Neural progenitor cell (in vitro differentiated cells): ENCODE measurements at regions not wholly inside any gene's neighbourhood (a gene's known extent, or its start where the extent isn't known, plus 50 kb on each side); places are given as distances from the start of the nearest gene placed in this dataset.

Source experiments
- EZH2 ChIP-seq: fragments of 200-600 bp; sonication (generic); IDR thresholded peaks from 2 replicates; pipeline ENCODE4 v1.6.1; 2017; ENCODE audit warnings: antibody characterized with exemption, mild to moderate bottlenecking, moderate library complexity
- EZH2phosphoT487 ChIP-seq: fragments of 200-600 bp; sonication (generic); IDR thresholded peaks from 2 replicates; pipeline ENCODE4 v1.6.1; 2017; ENCODE audit warnings: antibody characterized with exemption
- TF ChIP-seq, protein P1 (sequence below): fragments of 200-600 bp; sonication (generic); IDR thresholded peaks from 2 replicates; pipeline ENCODE4 v1.5.1; 2017; ENCODE audit warnings: antibody characterized with exemption, mild to moderate bottlenecking

DNA sequence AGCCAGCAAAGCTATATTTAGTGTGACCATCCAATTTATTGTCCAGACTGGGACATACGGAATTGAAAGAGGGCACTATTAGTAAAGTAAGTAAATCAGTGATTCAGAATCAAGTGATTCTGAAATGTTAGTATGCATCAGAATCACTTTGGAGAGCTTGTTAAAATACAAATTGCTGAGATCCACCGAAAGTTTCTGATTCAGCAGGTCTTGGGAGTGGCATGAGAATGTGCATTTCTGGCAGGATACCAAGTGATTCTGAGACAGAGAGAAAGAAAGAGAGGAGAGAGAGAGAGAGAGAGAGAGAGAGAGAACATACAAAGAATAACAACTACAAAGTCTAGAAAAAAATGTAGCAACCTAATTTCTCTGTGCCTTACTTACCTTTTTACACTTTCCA lies 65.4 kb upstream of the ASTN2 start:
- TF ChIP-seq, protein P1, sequence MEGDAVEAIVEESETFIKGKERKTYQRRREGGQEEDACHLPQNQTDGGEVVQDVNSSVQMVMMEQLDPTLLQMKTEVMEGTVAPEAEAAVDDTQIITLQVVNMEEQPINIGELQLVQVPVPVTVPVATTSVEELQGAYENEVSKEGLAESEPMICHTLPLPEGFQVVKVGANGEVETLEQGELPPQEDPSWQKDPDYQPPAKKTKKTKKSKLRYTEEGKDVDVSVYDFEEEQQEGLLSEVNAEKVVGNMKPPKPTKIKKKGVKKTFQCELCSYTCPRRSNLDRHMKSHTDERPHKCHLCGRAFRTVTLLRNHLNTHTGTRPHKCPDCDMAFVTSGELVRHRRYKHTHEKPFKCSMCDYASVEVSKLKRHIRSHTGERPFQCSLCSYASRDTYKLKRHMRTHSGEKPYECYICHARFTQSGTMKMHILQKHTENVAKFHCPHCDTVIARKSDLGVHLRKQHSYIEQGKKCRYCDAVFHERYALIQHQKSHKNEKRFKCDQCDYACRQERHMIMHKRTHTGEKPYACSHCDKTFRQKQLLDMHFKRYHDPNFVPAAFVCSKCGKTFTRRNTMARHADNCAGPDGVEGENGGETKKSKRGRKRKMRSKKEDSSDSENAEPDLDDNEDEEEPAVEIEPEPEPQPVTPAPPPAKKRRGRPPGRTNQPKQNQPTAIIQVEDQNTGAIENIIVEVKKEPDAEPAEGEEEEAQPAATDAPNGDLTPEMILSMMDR = no peak
- TF ChIP-seq EZH2 (no peak), EZH2phosphoT487 (no peak)
